IPS-18a (cell line): ENCODE measurements at regions not wholly inside any gene's neighbourhood (a gene's known extent, or its start where the extent isn't known, plus 50 kb on each side); places are given as distances from the start of the nearest gene placed in this dataset.

Source experiments
- H3K27ac ChIP-seq: one replicate; pipeline ENCODE4 v1.5.1; 2013; ENCODE audit warnings: low read length
- H3K27me3 ChIP-seq: one replicate; pipeline ENCODE4 v1.6.1; 2013; ENCODE audit warnings: mild to moderate bottlenecking, low read length; ENCODE audit not compliant: control insufficient read depth, insufficient read depth
- H3K36me3 ChIP-seq: one replicate; pipeline ENCODE4 v1.6.1; 2013; ENCODE audit warnings: low read depth, low read length; ENCODE audit not compliant: control insufficient read depth
- H3K4me1 ChIP-seq: one replicate; pipeline ENCODE4 v1.6.1; 2013; ENCODE audit warnings: low read depth, low read length; ENCODE audit not compliant: control insufficient read depth
- H3K4me3 ChIP-seq: one replicate; pipeline ENCODE4 v1.5.1; 2013; ENCODE audit warnings: low read length
- H3K9ac ChIP-seq: one replicate; pipeline ENCODE4 v1.6.1; 2013; ENCODE audit warnings: mild to moderate bottlenecking, low read length, moderate library complexity
- H3K9me3 ChIP-seq: one replicate; pipeline ENCODE4 v1.6.1; 2013; ENCODE audit warnings: low read depth, low read length; ENCODE audit not compliant: control insufficient read depth

DNA sequence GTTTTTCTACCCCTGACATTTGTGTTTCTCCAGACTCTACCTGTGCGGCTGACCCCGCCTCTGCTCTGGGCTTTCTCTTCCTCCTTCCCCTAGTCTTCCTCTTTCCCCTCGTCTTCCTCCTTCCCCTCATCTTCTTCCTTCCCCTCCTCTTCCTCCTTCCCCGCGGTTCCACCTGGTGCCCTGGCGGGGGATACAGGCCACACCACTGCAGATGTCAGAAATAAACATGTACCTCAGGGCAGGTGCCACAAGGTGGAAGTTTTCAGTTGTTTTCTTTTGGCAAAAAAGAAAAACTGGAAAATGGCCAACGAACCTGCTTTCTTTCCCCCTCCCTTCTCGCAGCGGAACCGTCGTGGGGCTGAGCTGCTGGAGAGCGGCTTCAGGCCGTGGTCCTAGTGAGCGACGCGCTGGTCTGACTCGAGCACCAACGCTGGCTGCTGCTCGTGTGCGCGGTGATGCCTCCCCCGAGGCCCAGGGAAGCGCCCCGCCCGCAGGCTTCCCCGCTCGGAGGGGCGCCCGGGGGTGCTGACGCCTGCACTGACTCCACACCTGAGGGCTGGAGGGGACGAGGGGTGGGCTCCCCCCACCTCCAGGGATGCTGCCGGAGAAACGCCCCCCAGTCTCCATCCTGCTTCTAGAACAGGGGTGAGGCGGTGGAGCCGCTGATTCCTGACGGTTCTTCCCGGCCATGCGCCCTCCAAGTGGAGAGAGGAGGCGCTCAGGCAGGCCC lies 83.7 kb upstream of the ZNF516 start:
- Histone ChIP-seq H3K9ac (no peak overlapping the region), H3K27ac (no peak overlapping the region), H3K4me1 (no peaks in the 10 kb centered on the region), H3K27me3 (peaks cover 8% of the 10 kb centered on the region), H3K9me3 (no peaks in the 10 kb centered on the region), H3K36me3 (no peaks in the 10 kb centered on the region), H3K4me3 (no peak overlapping the region)

GRCh38 chr18:76573325-76574025 lies 78.4 kb upstream of the ZNF516 start:
- H3K27ac ChIP-seq, result no peak overlapping the region
- H3K36me3 ChIP-seq, result no peaks in the 10 kb centered on the region
- H3K4me1 ChIP-seq, result peaks cover 10% of the 10 kb centered on the region
- no peak overlapping the region for H3K4me3 ChIP-seq
- peaks cover 6% of the 10 kb centered on the region for H3K27me3 ChIP-seq
- H3K9ac ChIP-seq, result no peak overlapping the region
- no peaks in the 10 kb centered on the region for H3K9me3 ChIP-seq

DNA sequence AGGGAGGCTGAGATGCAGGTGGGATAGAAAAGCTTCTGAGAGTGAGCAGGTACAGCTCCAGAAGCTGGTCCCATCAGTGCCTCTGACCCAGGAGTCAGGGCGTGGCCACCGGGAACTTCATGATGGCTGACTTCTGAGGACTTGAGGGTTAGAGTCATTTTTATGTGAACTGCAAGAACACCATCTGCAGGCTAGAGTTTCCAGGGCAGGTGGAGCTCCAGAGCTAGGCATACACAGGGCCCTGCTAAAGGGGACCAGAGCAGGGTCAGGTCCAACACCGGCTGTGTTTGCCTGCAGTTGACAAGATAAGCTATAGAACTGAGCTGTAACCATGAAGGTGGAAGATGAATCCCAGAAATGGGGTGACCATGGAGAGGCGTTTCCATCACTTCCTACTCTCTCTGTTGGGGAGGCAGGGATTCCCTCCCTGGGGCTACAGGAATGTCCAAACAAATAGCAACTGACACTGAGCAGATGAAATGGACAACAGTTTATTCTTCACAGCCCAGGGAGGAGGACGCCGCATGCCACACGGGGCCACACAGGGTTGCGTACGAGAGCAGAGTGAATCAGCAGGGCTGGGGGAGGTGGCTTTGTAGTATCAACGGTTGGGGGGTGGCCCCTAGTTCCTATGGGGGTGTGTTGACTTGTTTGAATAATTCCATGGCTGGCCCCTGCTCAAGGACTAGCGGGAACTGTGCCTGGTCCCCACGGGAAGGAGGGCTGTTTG lies 77.6 kb upstream of the ZNF516 start:
- H3K36me3 ChIP-seq, result no peaks in the 10 kb centered on the region
- peaks cover 10% of the 10 kb centered on the region for H3K4me1 ChIP-seq
- H3K9ac ChIP-seq, result no peak overlapping the region
- H3K27me3 ChIP-seq, result no peaks in the 10 kb centered on the region
- H3K27ac ChIP-seq, result no peak overlapping the region
- no peaks in the 10 kb centered on the region for H3K9me3 ChIP-seq
- no peak overlapping the region for H3K4me3 ChIP-seq

DNA sequence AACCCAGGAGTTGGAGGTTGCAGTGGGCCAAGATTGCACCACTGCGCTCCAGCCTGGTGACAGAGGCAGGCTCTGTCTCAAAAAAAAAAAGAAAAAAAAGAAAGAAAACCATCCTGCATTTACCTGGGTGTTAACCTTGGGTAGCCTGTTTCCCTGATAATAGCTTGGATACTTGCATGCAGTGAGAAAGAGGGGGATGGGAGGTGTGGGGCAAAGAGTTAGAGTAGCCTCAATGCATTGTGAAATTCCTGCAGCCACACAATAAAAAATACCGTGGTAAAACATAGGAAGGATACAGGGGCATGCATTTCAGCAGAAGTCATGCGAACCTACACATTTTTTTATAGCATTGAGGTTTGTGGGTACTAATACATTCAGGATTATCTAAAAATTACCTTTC lies 76.6 kb upstream of the ZNF516 start:
- Histone ChIP-seq H3K9me3 (no peaks in the 10 kb centered on the region), H3K9ac (no peak overlapping the region), H3K27ac (no peak overlapping the region), H3K27me3 (no peaks in the 10 kb centered on the region), H3K4me1 (peaks cover 10% of the 10 kb centered on the region), H3K4me3 (no peak overlapping the region), H3K36me3 (no peaks in the 10 kb centered on the region)

GRCh38 chr18:76570856-76571255 lies 75.8 kb upstream of the ZNF516 start:
- Histone ChIP-seq H3K4me1 (peaks cover 10% of the 10 kb centered on the region), H3K9me3 (no peaks in the 10 kb centered on the region), H3K36me3 (no peaks in the 10 kb centered on the region), H3K27me3 (no peaks in the 10 kb centered on the region), H3K4me3 (no peak overlapping the region), H3K27ac (no peak overlapping the region), H3K9ac (no peak overlapping the region)

- H3K36me3 ChIP-seq, result no peaks in the 10 kb centered on the region
- no peak overlapping the region for H3K9ac ChIP-seq
- H3K4me3 ChIP-seq, result no peak overlapping the region
- H3K9me3 ChIP-seq, result no peaks in the 10 kb centered on the region
- H3K4me1 ChIP-seq, result peaks cover 20% of the 10 kb centered on the region
- H3K27me3 ChIP-seq, result no peaks in the 10 kb centered on the region
- no peak overlapping the region for H3K27ac ChIP-seq
These were observed 74.8 kb upstream of the ZNF516 start for GRCh38 chr18:76569644-76570419.

DNA sequence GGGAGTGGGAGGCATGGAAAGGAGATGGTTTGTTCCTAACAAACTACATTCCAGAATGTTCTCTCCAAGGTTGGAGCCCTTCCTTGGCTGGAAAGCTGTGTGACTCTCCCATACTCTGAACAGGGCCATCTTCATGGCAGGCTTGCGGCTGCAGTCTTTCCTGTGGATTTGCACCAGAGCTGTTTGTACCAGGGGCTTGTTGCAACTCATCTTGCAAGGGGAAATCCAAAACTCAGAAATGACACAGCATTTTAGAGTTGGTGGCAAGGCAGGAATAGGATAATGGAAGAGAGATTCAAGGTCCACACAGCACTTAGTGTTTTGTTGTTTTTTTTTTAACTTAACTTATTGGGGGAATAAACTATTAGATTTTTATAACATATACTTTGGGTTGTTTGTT lies 73.7 kb upstream of the ZNF516 start:
- Histone ChIP-seq H3K36me3 (no peaks in the 10 kb centered on the region), H3K27ac (no peak overlapping the region), H3K27me3 (no peaks in the 10 kb centered on the region), H3K4me3 (no peak overlapping the region), H3K9ac (no peak overlapping the region), H3K4me1 (peaks cover 25% of the 10 kb centered on the region), H3K9me3 (no peaks in the 10 kb centered on the region)

- H3K9me3 ChIP-seq, result no peaks in the 10 kb centered on the region
- H3K36me3 ChIP-seq, result no peaks in the 10 kb centered on the region
- no peak overlapping the region for H3K27ac ChIP-seq
- H3K4me3 ChIP-seq, result no peak overlapping the region
- no peak overlapping the region for H3K9ac ChIP-seq
- no peaks in the 10 kb centered on the region for H3K27me3 ChIP-seq
- peaks cover 25% of the 10 kb centered on the region for H3K4me1 ChIP-seq
These were observed 72.9 kb upstream of the ZNF516 start for GRCh38 chr18:76567835-76568445.

DNA sequence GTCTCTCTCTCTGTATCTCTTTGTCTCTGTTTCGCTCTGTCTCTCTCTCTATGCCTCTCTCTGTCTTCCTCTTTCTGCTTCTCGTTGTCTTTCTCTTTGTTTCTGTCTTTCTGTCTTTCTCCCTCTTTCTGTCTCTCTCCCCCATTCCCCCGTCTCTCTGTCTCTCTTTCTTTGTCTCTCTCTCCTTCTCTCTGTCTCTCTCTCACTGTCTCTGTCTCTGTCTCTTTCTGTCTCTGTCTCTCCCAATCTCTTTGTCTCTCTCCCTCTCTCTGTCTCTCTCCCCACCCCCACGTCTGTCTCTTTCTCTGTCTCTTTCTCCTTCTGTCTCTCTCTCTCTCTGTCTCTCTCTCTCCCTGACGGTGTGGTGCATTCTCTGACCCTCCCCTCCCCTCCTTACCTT lies 71.9 kb upstream of the ZNF516 start:
- Histone ChIP-seq H3K4me1 (peaks cover 25% of the 10 kb centered on the region), H3K4me3 (no peak overlapping the region), H3K9ac (no peak overlapping the region), H3K27ac (no peak overlapping the region), H3K36me3 (no peaks in the 10 kb centered on the region), H3K9me3 (no peaks in the 10 kb centered on the region), H3K27me3 (no peaks in the 10 kb centered on the region)

- no peaks in the 10 kb centered on the region for H3K36me3 ChIP-seq
- no peaks in the 10 kb centered on the region for H3K27me3 ChIP-seq
- no peak overlapping the region for H3K9ac ChIP-seq
- no peak overlapping the region for H3K27ac ChIP-seq
- peak overlapping the region; percentile 53 for H3K4me3 ChIP-seq
- H3K4me1 ChIP-seq, result peaks cover 14% of the 10 kb centered on the region
- no peaks in the 10 kb centered on the region for H3K9me3 ChIP-seq
These were observed 70.5 kb upstream of the ZNF516 start for GRCh38 chr18:76565238-76566173.
